B cell (primary cell): ENCODE measurements at regions not wholly inside any gene's neighbourhood (a gene's known extent, or its start where the extent isn't known, plus 50 kb on each side); places are given as distances from the start of the nearest gene placed in this dataset.

Experiments
- ATAC-seq: fragments of 200-7000 bp; cut with Tn5 transposase; one replicate; pipeline ENCODE4 v1.10.0; 2021; ENCODE audit warnings: low read depth, mild to moderate bottlenecking, moderate number of reproducible peaks, moderate library complexity
- CTCF ChIA-PET: fragments of 350-600 bp; sonication (Branson Sonifier 250); formaldehyde crosslinking; loops from one replicate; lab custom pipeline; 2021; ENCODE audit warnings: antibody characterized with exemption, inconsistent platforms; lab: Charles Lee
- POLR2A ChIA-PET: fragments of 350-600 bp; sonication (Branson Sonifier 250); formaldehyde crosslinking; loops from one replicate; lab custom pipeline; 2021; ENCODE audit warnings: antibody characterized with exemption; lab: Charles Lee
- DNase-seq: peaks from one replicate; pipeline ENCODE4 v3.0.0; 2013
- H2AFZ ChIP-seq: 2 replicates; pipeline ENCODE4 v1.6.1; 2012; ENCODE audit warnings: mild to moderate bottlenecking, low read depth, low read length; ENCODE audit not compliant: insufficient read depth, poor library complexity, severe bottlenecking
- H3K27ac ChIP-seq, 2 donors: 1 replicate in 1 of 2; 2 replicates in 1 of 2; pipeline ENCODE4 v1.5.1; 2012 to 2013; ENCODE audit warnings: low read length in 2 of 2, mild to moderate bottlenecking in 2 of 2, moderate library complexity in 1 of 2
- H3K27me3 ChIP-seq, 4 experiments: fragments of 200-600 bp in 1 of 4; sonication (generic) in 1 of 4; replicated peaks in 1 of 4; 1 replicate in 2 of 4; 2 replicates in 2 of 4; pipeline versions ENCODE4 v1.6.1 to v1.7.0; 2013 to 2016; ENCODE audit warnings: low read length in 3 of 4, mild to moderate bottlenecking in 2 of 4, mixed read lengths in 1 of 4, moderate library complexity in 1 of 4; ENCODE audit not compliant: insufficient read depth in 4 of 4, control insufficient read depth in 3 of 4; ENCODE audit errors: control extremely low read depth in 1 of 4
- H3K36me3 ChIP-seq, 2 experiments: replicated peaks in 1 of 2; 1 replicate in 1 of 2; 2 replicates in 1 of 2; pipeline versions ENCODE4 v1.6.1 to v1.7.1; 2013; ENCODE audit warnings: low read length in 1 of 2; ENCODE audit not compliant: insufficient read depth in 2 of 2, control insufficient read depth in 1 of 2; ENCODE audit errors: control extremely low read depth in 1 of 2, extremely low read depth in 1 of 2
- H3K4me1 ChIP-seq, 2 donors: fragments of 200-600 bp in 1 of 2; sonication (generic) in 1 of 2; 1 replicate in 1 of 2; 2 replicates in 1 of 2; pipeline versions ENCODE4 v1.5.1 to v1.6.1; 2013 to 2017; ENCODE audit warnings: low read length in 2 of 2; ENCODE audit not compliant: control insufficient read depth in 2 of 2, insufficient read depth in 2 of 2
- H3K4me2 ChIP-seq: replicated peaks from 2 replicates; pipeline ENCODE3; 2012; ENCODE audit warnings: mild to moderate bottlenecking, low read depth, low read length; ENCODE audit not compliant: poor library complexity, severe bottlenecking
- H3K4me3 ChIP-seq, 5 experiments: fragments of 200-600 bp in 1 of 5; sonication (generic) in 1 of 5; 1 replicate in 3 of 5; 2 replicates in 2 of 5; pipeline versions ENCODE4 v1.5.1 to v1.7.0; 2011 to 2016; ENCODE audit warnings: low read length in 4 of 5, mild to moderate bottlenecking in 4 of 5, low read depth in 2 of 5, control low read depth in 1 of 5, moderate library complexity in 1 of 5; ENCODE audit not compliant: insufficient read depth in 1 of 5; ENCODE audit errors: control extremely low read depth in 1 of 5, extremely low read depth in 1 of 5
- H3K79me2 ChIP-seq: fragments of 200-600 bp; sonication (generic); one replicate; pipeline ENCODE4 v1.6.0; 2016; ENCODE audit warnings: low read length; ENCODE audit not compliant: control insufficient read depth, insufficient read depth
- H3K9ac ChIP-seq: fragments of 200-600 bp; sonication (generic); 2 replicates; pipeline ENCODE4 v1.6.1; 2017; ENCODE audit warnings: mild to moderate bottlenecking, low read length, moderate library complexity
- H3K9me3 ChIP-seq, 3 donors: one replicate each; pipeline versions ENCODE4 v1.6.1 to v1.7.1; 2013; ENCODE audit warnings: low read length in 2 of 3; ENCODE audit not compliant: control insufficient read depth in 2 of 3, insufficient read depth in 1 of 3; ENCODE audit errors: control extremely low read depth in 1 of 3
- H4K20me1 ChIP-seq: 2 replicates; pipeline ENCODE4 v1.6.0; 2012; ENCODE audit warnings: mild to moderate bottlenecking, low read length; ENCODE audit not compliant: insufficient read depth, control insufficient read depth, poor library complexity, severe bottlenecking
- H3K27ac Mint-ChIP-seq: one replicate; pipeline ENCODE4 v1.8.0; 2021; ENCODE audit warnings: mixed read lengths
- H3K27me3 Mint-ChIP-seq: one replicate; pipeline ENCODE4 v1.8.0; 2021; ENCODE audit warnings: mixed read lengths
- H3K4me1 Mint-ChIP-seq: one replicate; pipeline ENCODE4 v1.8.0; 2021; ENCODE audit warnings: mixed read lengths
- H3K4me3 Mint-ChIP-seq: one replicate; pipeline ENCODE4 v1.8.0; 2021; ENCODE audit warnings: mixed read lengths
- H3K9me3 Mint-ChIP-seq: one replicate; pipeline ENCODE4 v1.8.0; 2022; ENCODE audit warnings: mixed read lengths; ENCODE audit not compliant: insufficient read depth
- CTCF ChIP-seq: fragments of 200-600 bp; IDR thresholded peaks from one replicate; pipeline ENCODE4 v1.8.0; 2022; ENCODE audit warnings: antibody characterized with exemption, mild to moderate bottlenecking
- EZH2 ChIP-seq: IDR thresholded peaks from 2 replicates; pipeline ENCODE4 v1.6.1; 2012; ENCODE audit warnings: borderline replicate concordance, low read depth, mild to moderate bottlenecking, moderate library complexity, low read length; ENCODE audit not compliant: insufficient read depth, poor library complexity, severe bottlenecking
- WGBS: methylation state at CpG from one replicate; pipeline ENCODE4 v1.1.5; 2013; ENCODE audit warnings: missing lambda C conversion rate; ENCODE audit not compliant: insufficient coverage; 5-methylcytosine and 5-hydroxymethylcytosine counted together
- intact Hi-C: fragments of 100-400 bp; cut with micrococcal nuclease; formaldehyde crosslinking; loops from one replicate; pipeline ENCODE4 v1.10.0; 2022

GRCh38 chr7:34430456-34430855 lies 227.6 kb upstream of the NPSR1 start:
- no peak for TF ChIP-seq CTCF
- no peak for TF ChIP-seq EZH2
- H3K79me2 ChIP-seq = no peaks in the 10 kb centered on the region
- H3K27ac ChIP-seq = no peak overlapping the region
- H3K27me3 Mint-ChIP-seq = no peaks in the 10 kb centered on the region
- H3K9ac ChIP-seq = no peak overlapping the region
- ChIA-PET CTCF (no interaction called here), POLR2A (no interaction called here)
- no peaks in the 10 kb centered on the region for H3K4me1 Mint-ChIP-seq
- H3K4me3 ChIP-seq = no peak overlapping the region
- intact Hi-C loops = no loop called here
- H4K20me1 ChIP-seq = no peaks in the 10 kb centered on the region
- no peaks in the 10 kb centered on the region for H3K36me3 ChIP-seq
- no peaks in the 10 kb centered on the region for H3K27me3 ChIP-seq
- peaks cover 0 to 5% (median 0%) of the 10 kb centered on the region in 3 donors for H3K9me3 ChIP-seq
- ATAC-seq (no peak), DNase-seq (no peak)
- H3K4me2 ChIP-seq = no peak overlapping the region
- 100% methylated on average over 2 of the region's 4 CpGs for WGBS
- no peaks in the 10 kb centered on the region for H3K4me1 ChIP-seq
- no peak overlapping the region for H2AFZ ChIP-seq
- no peak overlapping the region for H3K4me3 Mint-ChIP-seq
- H3K9me3 Mint-ChIP-seq = peaks cover 6% of the 10 kb centered on the region
- H3K27ac Mint-ChIP-seq = no peak overlapping the region

GRCh38 chr7:34438436-34438835 lies 219.6 kb upstream of the NPSR1 start:
- no peak overlapping the region for H3K4me2 ChIP-seq
- H4K20me1 ChIP-seq = no peaks in the 10 kb centered on the region
- no peaks in the 10 kb centered on the region for H3K36me3 ChIP-seq
- no peak for TF ChIP-seq CTCF
- TF ChIP-seq EZH2 = no peak
- Mint-ChIP-seq H3K27me3 (no peaks in the 10 kb centered on the region), H3K9me3 (no peaks in the 10 kb centered on the region), H3K27ac (no peak overlapping the region), H3K4me3 (no peak overlapping the region), H3K4me1 (no peaks in the 10 kb centered on the region)
- no peaks in the 10 kb centered on the region for H3K27me3 ChIP-seq
- ChIA-PET POLR2A (no interaction called here), CTCF (no interaction called here)
- H3K9ac ChIP-seq = no peak overlapping the region
- H2AFZ ChIP-seq = no peak overlapping the region
- ATAC-seq (no peak), DNase-seq (no peak)
- H3K4me3 ChIP-seq = no peak overlapping the region
- intact Hi-C loops = no loop called here
- no peak overlapping the region for H3K27ac ChIP-seq
- H3K9me3 ChIP-seq = no peaks in the 10 kb centered on the region
- 60% methylated on average over 2 of the region's 3 CpGs for WGBS
- H3K79me2 ChIP-seq = no peaks in the 10 kb centered on the region
- no peaks in the 10 kb centered on the region for H3K4me1 ChIP-seq
